ENCODE measurements at regions not wholly inside any gene's neighbourhood (a gene's known extent, or its start where the extent isn't known, plus 50 kb on each side); places are given as distances from the start of the nearest gene placed in this dataset.

- TF ChIP-seq POLR2A (IDR thresholded peaks at IDR 0.05; ENCODE audit: low read depth) = no peak
- no peak for TF ChIP-seq CTCF (IDR thresholded peaks at IDR 0.05)
Measured at GRCh38 chr7:110075450-110075849, 1015.5 kb upstream of the LRRN3 start.

Measured in esophagus muscularis mucosa (tissue), 3 donors.